Adrenal gland (tissue), 5 donors: ENCODE measurements at regions not wholly inside any gene's neighbourhood (a gene's known extent, or its start where the extent isn't known, plus 50 kb on each side); places are given as distances from the start of the nearest gene placed in this dataset.

ENCODE experiments used
- CTCF ChIP-seq, 6 experiments: fragments of 450-650 bp in 4 of 6; fragments of 200-600 bp in 2 of 6; sonication (generic) in 1 of 6; IDR thresholded peaks; 1 replicate in 5 of 6; 2 replicates in 1 of 6; pipeline versions ENCODE4 v1.5.1 to v1.8.0; 2016 to 2021; ENCODE audit warnings: antibody characterized with exemption in 6 of 6, mild to moderate bottlenecking in 2 of 6, moderate library complexity in 1 of 6
- POLR2A ChIP-seq, 2 donors: fragments of 450-650 bp; IDR thresholded peaks; one replicate each; pipeline ENCODE4 v1.6.1; 2017; ENCODE audit warnings: antibody characterized with exemption in 2 of 2, mild to moderate bottlenecking in 2 of 2, moderate library complexity in 1 of 2
- donor health status: DM: no; HTN: no; CAD: no.

- TF ChIP-seq CTCF (IDR thresholded peaks at IDR 0.05) (no peak), POLR2A (IDR thresholded peaks at IDR 0.05) (no peak)
These were observed 862.6 kb upstream of the CADM2 start for GRCh38 chr3:84096188-84096587.
